GM21423 (cell line): ENCODE measurements at regions not wholly inside any gene's neighbourhood (a gene's known extent, or its start where the extent isn't known, plus 50 kb on each side); places are given as distances from the start of the nearest gene placed in this dataset.
"Not testable (repeated sequence)": the region's sequence is repeated elsewhere in the genome, so short reads cannot be mapped to it uniquely, and the experiment has no call there.

ENCODE experiments used
- ATAC-seq: cut with Tn5 transposase; IDR thresholded peaks from one replicate; pipeline ENCODE4 v1.9.1; 2021; ENCODE audit warnings: mild to moderate bottlenecking, moderate library complexity; ENCODE audit not compliant: unreplicated experiment

GRCh38 chr5:87570366-87570765 lies 157.6 kb upstream of the CCNH start:
- ATAC-seq: no peak

- no peak for ATAC-seq
Observed at GRCh38 chr5:87562068-87562467, 149.3 kb upstream of the CCNH start.

- no peak for ATAC-seq
Observed at GRCh38 chr5:87560528-87560927, 147.8 kb upstream of the CCNH start.

- no peak for ATAC-seq
Observed at GRCh38 chr5:87551911-87552310, 139.2 kb upstream of the CCNH start.

- no peak for ATAC-seq
Observed at GRCh38 chr5:87541676-87542075, 128.9 kb upstream of the CCNH start.

GRCh38 chr5:87541033-87541432 lies 128.3 kb upstream of the CCNH start:
- ATAC-seq: no peak

GRCh38 chr5:87539839-87540238 lies 127.1 kb upstream of the CCNH start:
- ATAC-seq: no peak

GRCh38 chr5:87536365-87536764 lies 123.6 kb upstream of the CCNH start:
- ATAC-seq: no peak

- ATAC-seq: no peak
Observed at GRCh38 chr5:87535706-87536105, 123.0 kb upstream of the CCNH start.

GRCh38 chr5:87529486-87530076 lies 116.9 kb upstream of the CCNH start:
- no peak for ATAC-seq

- no peak for ATAC-seq
Observed at GRCh38 chr5:87526131-87526530, 113.4 kb upstream of the CCNH start.

- ATAC-seq: no peak
Observed at GRCh38 chr5:87524217-87524616, 111.5 kb upstream of the CCNH start.

- ATAC-seq: not testable (repeated sequence)
Observed at GRCh38 chr5:87511778-87512177, 99.0 kb upstream of the CCNH start.

GRCh38 chr5:87503004-87503403 lies 90.3 kb upstream of the CCNH start:
- ATAC-seq: no peak

- no peak for ATAC-seq
Observed at GRCh38 chr5:87499478-87500410, 87.0 kb upstream of the CCNH start.
